ENCODE measurements at regions not wholly inside any gene's neighbourhood (a gene's known extent, or its start where the extent isn't known, plus 50 kb on each side); places are given as distances from the start of the nearest gene placed in this dataset.
"Not testable (repeated sequence)": the region's sequence is repeated elsewhere in the genome, so short reads cannot be mapped to it uniquely, and the experiment has no call there.

DNA sequence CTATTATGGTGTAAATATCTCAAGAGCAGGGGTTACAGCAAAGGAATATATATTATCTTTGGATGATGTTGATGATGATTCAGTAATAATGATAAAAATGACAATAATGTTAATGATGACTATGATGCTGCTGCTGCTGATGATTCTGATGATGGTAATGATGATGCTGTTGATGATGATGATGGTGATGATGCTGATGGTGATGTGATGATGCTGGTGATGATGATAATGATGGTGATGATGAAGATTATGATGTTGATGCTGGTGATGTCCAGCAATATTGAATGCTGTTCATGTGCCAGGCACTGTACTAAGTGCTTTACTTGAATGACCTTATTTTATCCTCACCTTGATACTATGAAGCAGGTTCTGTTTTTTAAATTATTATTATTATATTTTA is 226.0 kb upstream of the ANKH start:
- no peak for DNase-seq (ENCODE audit: low spot score)

DNA sequence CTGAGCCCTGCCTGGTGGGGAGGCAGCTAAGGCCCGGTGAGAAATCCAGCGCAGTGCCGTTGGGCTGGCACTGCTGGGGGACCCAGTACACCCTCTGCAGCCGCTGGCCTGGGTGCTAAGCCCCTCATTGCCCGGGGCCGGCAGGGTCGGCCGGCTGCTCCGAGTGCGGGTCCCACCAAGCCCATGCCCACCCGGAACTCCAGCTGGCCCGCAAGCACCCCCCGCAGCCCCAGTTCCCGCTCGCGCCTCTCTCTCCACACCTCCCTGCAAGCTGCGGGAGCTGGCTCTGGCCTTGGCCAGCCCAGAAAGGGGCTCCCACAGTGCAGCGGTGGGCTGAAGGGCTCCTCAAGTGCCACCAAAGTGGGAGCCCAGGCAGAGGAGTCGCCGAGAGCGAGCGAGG is 225.1 kb upstream of the ANKH start:
- DNase-seq (ENCODE audit: low spot score) = not testable (repeated sequence)

DNA sequence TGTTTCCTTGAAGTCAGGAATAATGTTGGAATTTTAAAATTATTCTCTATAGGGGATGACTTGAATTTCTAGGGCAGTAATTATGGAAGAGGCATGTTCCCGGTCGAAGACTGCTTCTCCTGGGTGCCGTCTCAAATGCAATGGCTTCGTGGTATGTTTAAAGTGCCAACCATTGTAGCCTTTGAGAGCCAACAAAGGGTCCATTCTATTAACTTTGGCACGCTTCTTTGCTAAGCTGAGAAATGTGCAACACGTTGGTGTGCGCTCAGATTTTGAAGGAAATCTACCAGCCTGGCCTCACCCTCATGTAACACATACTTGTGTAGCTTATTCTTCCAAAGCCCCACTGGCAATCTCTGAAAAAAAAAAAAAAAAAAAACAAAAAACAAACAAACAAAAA is 221.2 kb upstream of the ANKH start:
- no peak for DNase-seq (ENCODE audit: low spot score)

DNA sequence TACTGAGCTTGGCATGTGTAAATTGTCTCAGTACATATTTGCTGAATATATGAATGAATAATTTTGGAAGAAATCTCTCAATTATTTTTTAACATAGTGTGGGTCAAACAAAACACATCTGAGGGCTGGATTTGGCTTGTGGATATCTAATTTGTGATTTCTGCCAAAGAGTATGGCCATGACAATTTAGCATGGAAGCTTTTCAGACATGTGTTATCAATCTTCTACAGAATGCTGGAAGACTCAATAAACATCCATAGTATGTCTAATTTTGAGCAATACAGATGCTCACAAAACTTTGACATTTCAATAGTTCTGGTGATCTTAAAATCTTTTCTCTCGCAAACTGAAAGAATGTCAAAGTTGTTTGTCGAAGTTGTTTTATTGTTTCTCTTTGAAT is 214.1 kb upstream of the ANKH start:
- DNase-seq (ENCODE audit: low spot score) = no peak

DNA sequence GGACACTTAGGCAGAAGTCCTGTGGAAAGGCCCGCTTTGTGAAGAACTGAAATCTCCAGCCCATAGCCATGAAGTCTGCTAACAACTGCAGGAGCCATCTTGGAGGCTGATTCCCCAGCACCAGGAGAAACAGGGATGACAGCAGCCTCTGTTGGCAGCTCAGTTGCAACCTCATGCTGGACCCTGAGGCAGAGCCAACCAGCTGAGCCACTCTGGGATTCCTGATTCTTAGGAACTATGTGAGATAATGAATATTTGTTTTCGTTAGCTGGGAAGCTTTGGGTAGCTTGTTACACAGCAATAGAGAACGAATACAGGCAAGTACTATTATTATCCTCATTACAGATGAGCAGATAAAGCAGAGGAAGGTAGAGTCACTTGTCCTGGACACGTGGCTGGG is 210.5 kb upstream of the ANKH start:
- no peak for DNase-seq (ENCODE audit: low spot score)

DNA sequence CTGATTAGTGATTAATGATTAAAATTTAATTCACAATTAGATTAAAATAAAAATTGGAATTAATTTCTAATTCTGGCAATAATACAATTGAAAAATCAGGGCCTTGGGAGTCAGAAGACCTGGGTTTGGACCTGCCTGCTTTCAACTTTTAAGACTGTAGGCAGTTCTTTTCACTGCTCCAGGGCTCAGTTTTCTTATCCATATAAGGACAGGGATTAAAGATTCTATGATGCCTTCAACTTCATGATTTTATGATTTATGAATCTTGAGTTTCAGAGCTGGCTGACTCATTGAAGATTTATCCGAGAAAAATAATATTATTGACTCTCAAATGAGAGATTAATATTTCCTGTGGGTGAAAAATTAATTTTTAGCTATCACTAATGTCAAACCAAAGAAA is 208.6 kb upstream of the ANKH start:
- no peak for DNase-seq (ENCODE audit: low spot score)

DNA sequence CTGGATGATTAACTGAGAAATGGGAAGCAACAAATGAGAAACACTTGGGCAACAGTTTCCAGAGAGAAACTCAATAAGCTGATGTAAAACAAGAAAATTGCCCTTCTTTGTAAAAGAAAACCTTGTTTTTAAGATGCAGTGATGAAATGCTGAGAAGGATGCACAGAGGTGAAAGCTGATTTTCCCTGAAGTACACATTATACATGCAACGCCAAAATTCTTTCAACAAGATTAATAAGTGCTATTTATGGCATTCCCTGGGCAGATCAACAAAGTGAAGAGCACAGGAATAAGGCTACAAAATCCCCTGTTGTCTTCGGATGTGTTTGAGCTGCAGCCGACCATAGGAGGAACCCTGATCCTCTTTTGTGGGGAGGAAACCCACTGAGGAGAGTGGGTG is 208.0 kb upstream of the ANKH start:
- DNase-seq (ENCODE audit: low spot score) = no peak

DNA sequence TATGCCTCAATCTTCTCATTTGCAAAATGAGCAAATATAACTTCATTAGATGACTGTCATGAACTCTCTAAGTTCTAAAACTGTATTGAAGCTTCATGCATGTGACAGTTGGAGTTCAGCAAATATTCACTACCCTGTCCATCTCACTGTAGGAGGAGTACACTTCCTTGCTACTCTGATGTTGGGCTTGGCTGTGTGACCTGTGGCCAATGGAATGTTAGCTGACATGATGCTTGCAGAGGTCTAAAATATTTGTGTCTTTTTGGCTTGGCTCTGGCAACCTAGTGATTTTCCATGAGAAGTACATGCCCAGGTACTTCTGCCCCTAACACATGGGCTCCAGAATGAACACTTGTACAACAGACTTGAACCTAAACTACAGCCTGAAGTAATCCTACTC is 203.1 kb upstream of the ANKH start:
- DNase-seq (ENCODE audit: low spot score) = no peak

DNA sequence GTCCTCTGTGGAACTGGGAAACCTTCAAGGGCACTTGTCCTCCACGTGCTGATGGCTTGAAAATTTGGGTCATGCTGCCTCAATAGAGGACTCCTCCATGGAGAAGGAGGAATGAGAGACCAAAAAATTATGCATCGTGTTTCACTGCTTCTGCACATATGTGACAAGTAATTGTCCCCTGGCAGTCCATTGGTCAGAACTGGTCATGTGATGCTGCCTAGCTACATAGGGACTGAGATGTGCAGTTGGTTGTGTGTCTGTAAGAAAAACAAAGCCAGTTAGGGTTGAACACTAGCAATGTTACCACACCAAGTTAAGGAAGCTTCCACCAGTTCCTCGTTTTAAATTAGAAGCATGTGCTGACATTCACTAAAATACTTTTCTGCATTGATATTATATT is 201.9 kb upstream of the ANKH start:
- no peak for DNase-seq (ENCODE audit: low spot score)

DNA sequence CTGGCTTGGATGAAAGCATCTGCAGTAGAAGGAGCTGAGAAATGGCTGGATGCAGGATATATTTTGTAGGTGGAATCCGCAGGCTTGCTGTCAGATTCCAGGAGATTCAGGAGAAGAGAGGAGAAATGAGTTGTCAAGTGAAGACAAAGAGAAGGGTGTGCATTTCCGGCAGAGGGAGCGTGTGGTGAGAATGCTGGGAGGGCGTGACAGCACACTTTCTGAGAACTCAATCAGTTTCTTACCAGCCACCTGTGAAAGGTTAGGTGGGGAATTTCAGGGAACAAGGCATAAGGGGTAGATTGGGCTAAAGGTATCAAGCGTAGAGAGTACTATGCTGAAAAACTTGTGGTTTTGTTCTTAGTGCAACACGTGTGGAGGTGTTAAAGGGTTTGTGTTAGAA is 199.3 kb upstream of the ANKH start:
- DNase-seq (ENCODE audit: low spot score) = no peak

DNA sequence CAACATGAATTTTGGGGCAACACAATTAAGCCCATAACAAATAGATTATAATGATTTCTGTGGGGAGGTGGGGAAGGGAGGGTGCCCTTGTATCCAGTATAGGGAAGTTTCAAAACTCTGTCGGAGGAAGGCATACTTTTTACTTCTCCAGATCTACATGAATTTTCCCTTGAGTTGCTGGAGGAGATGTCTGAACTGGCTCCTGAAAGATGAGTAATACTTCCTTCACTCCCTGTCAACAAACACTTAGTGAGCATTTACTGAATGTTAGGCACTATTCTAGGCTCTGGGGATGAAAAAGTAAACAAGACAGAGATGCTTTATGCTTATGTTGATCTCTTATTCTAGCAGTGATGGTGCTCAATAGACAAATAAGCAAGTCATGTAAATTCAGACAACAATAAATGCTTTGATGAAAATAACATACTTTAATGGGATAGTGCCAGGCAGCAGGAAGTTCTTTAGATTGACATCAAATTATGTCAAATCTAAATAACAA is 197.9 kb upstream of the ANKH start:
- no peak for DNase-seq (ENCODE audit: low spot score)

DNA sequence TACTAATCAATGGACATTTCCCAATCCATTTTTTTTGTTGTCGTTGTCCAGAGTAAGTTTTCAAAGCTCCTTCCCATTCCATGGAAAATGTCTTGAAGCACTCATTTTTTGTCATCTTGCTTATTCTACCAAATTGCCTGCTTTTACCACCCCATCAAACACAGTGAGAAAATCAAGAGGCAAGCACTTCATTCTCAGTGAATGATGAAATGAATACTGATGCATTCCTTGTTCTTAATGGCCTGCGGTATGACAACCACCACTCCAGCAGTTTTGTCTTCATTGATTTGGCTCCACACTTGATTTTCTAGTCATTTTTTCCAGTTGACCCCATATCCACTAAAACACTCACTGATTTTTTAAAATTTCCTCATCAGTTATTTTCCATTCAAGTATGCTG is 193.5 kb upstream of the ANKH start:
- no peak for DNase-seq (ENCODE audit: low spot score)

DNA sequence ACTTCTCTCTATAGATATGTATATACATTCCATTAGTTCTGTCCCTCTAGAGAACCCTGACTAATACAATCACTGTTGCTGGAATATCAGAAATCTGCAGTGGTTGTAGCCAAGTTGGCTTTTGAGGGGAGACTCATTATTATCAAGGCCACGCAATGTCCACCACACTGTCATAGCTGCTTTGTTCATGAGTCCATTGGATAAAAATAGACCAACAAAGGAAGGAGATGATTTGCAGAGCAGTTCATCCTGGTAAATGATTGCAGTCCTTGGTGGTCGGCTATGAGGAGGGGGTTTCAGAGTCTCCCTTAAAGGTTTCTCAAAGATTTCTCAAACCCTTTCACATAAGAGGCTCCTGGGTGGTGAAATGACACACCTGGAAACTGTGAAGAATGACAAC is 192.8 kb upstream of the ANKH start:
- DNase-seq (ENCODE audit: low spot score) = no peak

DNA sequence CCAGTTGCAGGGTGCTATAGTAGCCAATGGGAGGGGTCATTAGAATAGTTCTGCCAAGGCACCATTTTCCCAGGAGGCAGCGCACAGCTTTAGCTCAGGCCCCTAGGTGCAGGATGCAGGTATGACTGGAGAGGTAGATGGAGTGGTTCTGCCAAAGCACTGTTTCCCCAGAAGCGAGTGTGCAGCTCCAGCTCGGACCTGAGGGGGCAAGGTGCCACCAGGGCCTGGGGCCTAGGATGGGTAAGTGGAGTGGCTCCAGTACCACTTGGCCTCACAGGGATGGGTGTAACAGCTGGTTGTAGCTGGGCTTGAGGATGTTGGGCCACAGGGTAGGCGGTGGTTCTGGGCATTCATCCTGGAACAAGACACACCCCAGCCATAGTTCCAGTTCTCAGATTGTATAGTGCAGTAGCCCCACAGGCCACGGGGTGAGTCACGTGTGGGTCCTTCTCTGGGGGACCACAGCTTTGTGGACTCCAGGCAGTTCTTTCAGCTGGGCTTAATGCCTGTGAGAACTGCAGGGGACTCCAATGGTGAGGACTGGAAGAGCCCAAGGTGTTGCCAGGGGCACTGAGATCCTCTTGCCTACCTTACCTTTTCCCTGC is 185.5 kb upstream of the ANKH start:
- DNase-seq (ENCODE audit: low spot score) = no peak

DNA sequence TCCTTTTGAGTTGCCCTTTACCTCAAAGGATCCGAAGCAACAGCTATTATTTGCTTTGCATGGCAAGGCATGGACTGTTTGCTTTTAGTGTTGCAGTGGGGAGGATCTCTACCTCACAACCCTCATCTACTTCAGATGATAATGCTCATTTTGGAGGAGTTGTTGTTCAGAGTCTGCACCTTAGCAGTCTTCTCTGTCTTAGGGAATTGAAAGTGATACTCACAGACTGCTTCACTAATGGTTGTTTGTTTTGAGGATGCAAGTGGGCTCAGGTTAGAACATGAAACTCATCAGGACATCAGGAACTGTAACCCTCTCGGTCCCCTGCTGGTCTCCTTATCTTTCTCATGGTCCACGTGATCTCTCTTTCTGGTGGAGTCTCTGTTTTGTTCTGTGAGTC is 172.9 kb upstream of the ANKH start:
- DNase-seq (ENCODE audit: low spot score) = no peak

DNA sequence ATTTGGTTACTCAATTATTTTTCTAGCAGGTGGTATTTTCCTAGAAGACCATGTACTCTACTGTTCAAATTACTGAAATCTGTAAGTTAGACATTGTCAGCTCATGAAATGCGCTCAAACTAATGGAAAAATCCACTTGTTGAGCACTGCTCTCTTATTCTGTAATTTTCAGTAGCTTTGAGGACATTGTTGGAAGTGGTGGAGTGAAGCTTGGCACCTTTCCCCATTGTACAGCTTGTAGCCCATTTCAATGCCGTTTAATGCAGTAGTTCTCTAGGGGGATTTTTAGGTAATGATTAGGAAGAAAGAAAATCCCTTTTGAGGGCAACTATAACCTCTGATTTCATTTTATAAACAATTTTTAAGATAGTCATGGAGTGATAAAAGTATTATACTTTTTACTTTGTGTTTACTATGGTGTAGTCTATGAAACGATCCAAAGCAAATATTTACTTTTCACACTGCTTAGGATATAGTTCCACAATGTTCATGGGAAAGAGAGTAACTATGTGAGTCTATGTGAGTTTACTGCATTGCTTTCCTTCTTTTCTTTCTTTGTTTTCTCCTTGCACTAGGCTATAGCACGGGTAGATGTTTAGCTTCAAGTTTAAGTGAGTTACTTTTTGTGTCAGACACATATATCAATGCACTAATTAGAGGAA is 165.8 kb upstream of the ANKH start:
- no peak for DNase-seq (ENCODE audit: low spot score)

DNA sequence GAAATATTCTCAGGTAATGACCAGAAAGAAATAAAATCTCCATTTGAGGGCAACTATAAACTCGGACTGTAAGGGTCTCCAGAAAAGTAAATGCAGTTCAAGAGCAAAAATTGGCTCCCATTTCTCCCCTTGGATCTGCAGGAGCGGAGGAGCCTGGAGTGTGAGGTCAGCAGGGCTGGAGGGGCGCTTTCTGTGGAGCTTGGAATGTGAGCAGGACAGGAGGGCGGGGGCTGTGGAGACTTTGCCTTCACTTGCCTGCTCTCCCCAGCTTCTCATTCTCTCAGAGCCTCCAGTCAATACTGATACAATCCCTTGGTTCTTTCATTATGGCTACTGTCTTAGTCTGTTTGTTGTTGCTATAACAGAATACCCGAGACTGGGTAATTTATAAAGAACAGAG is 162.8 kb upstream of the ANKH start:
- DNase-seq (ENCODE audit: low spot score) = no peak

DNA sequence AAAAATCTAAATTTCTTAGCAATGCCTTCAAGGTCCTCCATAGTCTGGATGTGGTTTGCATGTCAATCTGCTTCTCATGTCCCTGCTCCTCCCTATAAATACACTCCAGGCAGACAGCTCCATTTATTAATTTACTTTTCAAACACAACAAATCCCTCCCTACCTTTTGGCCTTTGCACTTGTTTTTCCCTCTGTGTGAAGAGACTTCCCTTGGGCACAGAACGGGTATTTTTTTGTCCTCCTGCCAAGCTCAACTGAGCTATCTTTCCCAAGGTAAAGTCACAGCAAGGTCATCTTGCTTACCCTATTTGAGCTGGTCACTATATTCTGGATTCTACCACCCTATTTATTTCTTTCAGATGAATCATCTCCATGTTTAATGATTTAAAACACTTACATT is 159.6 kb upstream of the ANKH start:
- DNase-seq (ENCODE audit: low spot score) = no peak

DNA sequence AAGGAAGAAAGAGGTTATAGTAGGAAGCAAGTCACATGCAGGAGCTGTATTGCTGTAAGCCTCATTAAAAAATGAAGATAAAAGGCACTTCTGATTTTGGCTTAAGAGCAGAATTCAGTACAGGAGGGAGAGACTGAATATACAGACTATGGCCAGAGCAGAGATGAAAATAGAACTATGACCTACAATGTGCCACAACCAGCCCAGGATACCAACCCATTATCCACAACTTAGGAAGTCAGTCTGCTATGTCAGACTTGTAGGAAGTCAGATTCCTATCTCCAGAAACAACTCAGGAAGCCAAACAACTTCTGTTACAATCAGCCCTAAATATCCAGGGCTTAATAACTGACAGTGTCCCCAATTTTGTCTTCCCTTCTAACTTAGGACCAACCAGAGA is 156.2 kb upstream of the ANKH start:
- DNase-seq (ENCODE audit: low spot score) = no peak

DNA sequence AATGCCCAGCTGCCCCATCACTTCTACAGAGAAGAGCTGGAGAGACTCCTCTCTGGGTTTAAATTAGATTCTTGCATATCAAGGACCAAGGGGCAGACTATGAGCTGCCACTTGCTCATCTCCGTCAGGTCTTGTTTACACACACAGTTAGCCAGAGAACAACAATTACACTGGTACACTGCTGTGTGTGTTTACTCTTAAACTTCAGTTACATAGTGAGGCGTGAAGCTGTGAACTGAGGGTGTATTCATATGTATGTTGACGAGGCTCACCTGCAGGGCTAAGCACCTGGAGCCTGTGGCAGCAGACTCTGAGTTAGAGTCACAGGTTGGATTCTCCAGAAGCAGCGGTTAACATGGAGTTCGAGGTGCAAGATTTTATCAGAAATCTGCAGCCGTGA is 155.4 kb upstream of the ANKH start:
- DNase-seq (ENCODE audit: low spot score) = no peak

DNA sequence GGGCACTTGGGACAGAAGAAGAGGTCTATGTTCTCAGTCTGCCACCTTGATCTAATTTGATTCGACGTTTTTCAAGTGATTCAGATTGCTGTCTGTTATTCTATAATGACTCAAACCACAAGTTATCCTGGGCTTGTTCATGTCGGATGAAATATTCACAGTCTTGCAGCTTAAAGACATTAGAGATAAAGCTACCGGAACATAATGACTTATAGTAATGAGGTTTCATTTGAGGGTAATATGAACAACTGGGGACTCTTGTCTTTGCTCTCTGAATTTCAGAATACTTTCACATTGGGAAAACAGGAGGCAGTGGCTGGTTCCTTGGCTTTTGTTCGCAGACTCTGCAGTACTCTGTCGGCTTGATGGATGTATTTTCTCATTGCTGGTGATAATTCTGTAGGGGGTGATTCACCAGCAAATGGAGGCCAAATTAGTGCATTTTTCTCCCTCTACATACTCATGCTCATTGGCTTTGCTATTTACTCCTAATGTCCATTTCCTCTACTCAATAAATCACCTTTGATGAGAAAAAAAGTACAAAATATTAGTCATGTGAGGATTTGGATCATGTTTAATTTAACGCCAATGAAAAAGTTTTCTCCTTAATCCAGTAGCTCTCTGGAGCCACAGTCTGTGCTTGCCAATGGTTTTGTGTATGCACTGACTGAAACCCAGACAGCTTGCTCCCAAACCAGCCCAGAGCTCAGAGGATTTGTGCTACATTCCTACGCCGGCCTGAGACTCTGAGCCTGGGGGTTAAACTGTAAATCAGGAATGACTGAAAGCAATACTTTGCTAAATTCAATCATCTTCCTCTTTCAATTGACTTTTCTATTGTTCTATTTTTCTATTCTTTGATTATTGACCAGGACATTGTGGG is 154.7 kb upstream of the ANKH start:
- DNase-seq (ENCODE audit: low spot score) = no peak

DNA sequence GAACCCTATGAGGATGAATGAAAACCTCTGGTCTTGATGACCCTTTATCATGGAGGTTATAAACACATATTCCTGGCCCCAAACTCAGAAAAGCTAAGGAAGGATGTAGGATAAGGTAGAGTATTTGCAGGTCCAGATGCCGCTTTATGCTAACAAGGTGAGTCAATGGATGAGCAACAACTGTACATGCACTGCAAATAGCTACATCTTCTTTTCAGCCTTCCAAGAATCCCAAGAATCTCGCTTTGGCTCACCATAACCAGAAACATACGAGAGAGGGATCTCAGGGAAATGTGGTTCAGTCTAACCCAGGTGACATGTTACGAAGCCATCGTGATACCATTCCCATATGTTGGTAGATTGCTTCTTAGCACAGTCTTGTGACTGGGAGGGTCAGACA is 152.3 kb upstream of the ANKH start:
- DNase-seq (ENCODE audit: low spot score) = no peak

DNA sequence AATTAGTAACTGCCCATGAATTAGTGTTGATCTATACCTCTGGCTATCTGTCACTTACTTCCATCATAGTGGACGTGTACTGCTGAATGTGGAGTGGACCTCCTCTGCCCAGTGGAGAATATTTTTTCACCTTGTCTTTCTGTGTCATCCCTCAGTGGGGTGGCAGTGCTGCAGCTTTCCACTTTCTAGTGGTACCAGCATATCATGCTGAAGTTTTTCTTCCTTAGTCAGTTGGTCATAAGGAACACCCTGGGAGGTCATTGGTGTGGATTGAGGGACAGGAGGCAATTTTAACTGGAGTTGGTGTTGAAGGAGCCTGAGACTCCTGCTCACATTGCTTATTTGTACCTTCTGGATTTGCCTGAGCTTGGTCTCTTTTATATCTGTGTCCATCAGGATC is 151.7 kb upstream of the ANKH start:
- no peak for DNase-seq (ENCODE audit: low spot score)
